ENCODE measurements at regions not wholly inside any gene's neighbourhood (a gene's known extent, or its start where the extent isn't known, plus 50 kb on each side); places are given as distances from the start of the nearest gene placed in this dataset.
"Not testable (repeated sequence)": the region's sequence is repeated elsewhere in the genome, so short reads cannot be mapped to it uniquely, and the experiment has no call there.

DNA sequence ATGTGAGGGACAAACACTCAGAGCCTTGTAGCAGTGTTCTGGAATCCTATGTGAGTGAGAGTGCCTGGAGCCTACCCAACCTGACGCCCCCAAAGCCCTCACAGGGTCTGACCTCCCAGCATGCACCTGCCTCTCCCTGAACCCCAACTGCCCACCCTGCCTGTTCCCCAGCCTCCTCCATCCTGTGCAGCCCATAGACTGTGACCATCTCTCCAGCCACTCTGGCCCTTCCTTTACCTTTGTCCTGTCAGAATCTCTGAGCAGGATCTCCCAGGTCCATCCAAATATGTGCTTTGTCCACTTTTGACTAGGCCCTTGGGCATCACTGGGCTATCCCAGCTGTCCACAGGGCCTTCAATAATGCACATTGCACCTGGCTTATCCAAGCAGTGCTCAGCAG lies 1159.8 kb upstream of the TPTE start:
- peak; percentile 59 for DNase-seq

DNA sequence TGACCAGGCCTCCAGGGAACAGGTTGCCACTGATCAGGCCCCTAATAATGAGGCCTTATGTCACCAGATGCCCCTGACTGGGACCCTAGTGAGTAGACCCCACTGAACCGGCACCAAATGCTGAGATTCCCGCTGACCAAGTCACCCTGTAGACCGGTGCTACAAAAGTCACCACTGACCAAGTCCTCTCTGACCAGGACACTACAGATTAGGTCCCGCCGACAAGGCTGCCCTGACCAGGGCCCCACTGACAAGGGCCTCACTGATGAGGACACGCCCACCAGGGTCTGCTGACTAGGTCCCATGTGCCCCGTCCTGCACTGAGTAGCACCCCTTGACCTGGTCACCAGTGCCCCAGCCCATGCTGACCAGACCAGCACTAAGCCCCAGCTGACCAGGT lies 1159.1 kb upstream of the TPTE start:
- DNase-seq, result peak; percentile 57

DNA sequence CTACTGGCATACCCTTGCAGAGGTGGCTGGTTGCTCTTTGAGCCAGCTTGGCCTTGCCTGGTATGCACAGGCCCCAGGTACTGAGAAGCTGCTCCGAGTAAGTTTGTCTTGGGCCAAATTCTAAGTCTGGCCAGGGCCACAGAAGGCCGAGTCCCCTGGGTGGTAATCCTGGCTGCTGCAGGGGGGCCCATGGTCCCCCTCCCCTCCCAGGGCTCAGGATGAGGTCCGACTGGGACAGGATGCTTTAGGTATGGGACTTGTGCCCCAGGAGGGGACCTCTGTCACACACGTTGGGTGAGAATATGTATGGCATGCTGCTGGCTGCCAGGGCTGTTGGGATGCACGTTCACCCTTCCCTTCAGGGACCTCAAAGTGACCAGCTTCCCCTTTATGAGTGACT lies 1155.6 kb upstream of the TPTE start:
- not testable (repeated sequence) for DNase-seq

DNA sequence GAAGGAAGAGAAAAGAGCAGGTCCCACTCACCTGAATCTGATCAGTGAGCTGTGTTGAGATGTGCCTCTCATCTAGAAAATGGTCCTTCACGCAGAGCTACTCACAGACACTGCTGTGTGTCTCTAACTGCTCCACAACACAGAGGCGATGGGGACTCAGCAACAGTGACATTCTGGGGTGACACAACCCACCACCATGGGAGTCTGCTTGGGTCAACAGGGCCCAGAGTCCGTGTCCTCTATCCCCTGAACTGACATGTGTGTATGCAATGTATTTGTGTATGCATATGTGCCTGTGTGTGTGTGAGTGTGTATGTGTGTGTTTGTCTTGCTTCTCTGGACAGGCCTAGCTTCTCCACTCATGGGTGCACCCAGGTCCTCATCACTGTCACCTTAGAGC lies 1154.8 kb upstream of the TPTE start:
- not testable (repeated sequence) for DNase-seq
